SK-N-SH (cell line): ENCODE measurements at regions not wholly inside any gene's neighbourhood (a gene's known extent, or its start where the extent isn't known, plus 50 kb on each side); places are given as distances from the start of the nearest gene placed in this dataset.

ENCODE experiments used
- CTCF ChIA-PET: fragments of 300-600, 350-600 bp; formaldehyde crosslinking; extraction: SDS; loops from one replicate; lab custom pipeline; 2021; lab: Yijun Ruan, JAX
- POLR2A ChIA-PET: fragments of 350-600 bp; sonication (Branson Sonifier 250); formaldehyde crosslinking; extraction: SDS; loops from one replicate; lab custom pipeline; 2020; ENCODE audit warnings: antibody characterized with exemption, inconsistent platforms; lab: Yijun Ruan, JAX
- DNase-seq: peaks from one replicate; pipeline ENCODE4 v3.0.0; 2012
- H2AFZ ChIP-seq: fragments of 200-600 bp; sonication (generic); 2 replicates; pipeline ENCODE4 v1.8.1; 2016; ENCODE audit warnings: antibody characterized with exemption, mild to moderate bottlenecking, low read depth
- H3F3A ChIP-seq: fragments of 200-600 bp; sonication (generic); replicated peaks from 2 replicates; pipeline ENCODE3; 2016; ENCODE audit warnings: antibody characterized with exemption, mild to moderate bottlenecking; ENCODE audit not compliant: insufficient read depth
- H3K27ac ChIP-seq, 2 experiments: fragments of 200-500 bp in 1 of 2; fragments of 200-600 bp in 1 of 2; sonication (Bioruptor generic) in 1 of 2; sonication (generic), shearing (Covaris generic) in 1 of 2; 2 replicates each; pipeline versions ENCODE4 v1.5.1 to v1.6.1; 2014 to 2016; ENCODE audit warnings: low read depth in 2 of 2, inconsistent platforms in 1 of 2, low read length in 1 of 2, mild to moderate bottlenecking in 1 of 2, mixed read lengths in 1 of 2
- H3K27me3 ChIP-seq: fragments of 200-600 bp; sonication (generic), shearing (Covaris generic); 2 replicates; pipeline ENCODE4 v1.6.1; 2016; ENCODE audit warnings: mixed run types; ENCODE audit not compliant: insufficient read depth
- H3K36me3 ChIP-seq, 2 experiments: fragments of 200-500 bp in 1 of 2; fragments of 200-600 bp in 1 of 2; sonication (Bioruptor generic) in 1 of 2; sonication (generic) in 1 of 2; replicated peaks in 1 of 2; 2 replicates each; pipeline versions ENCODE3 to v1.5.1; 2014 to 2016; ENCODE audit warnings: low read length in 1 of 2, mild to moderate bottlenecking in 1 of 2; ENCODE audit not compliant: insufficient read depth in 2 of 2, control insufficient read depth in 1 of 2
- H3K4me1 ChIP-seq, 2 experiments: fragments of 200-500 bp in 1 of 2; fragments of 200-600 bp in 1 of 2; sonication (Bioruptor generic) in 1 of 2; sonication (generic), shearing (Covaris generic) in 1 of 2; 2 replicates each; pipeline versions ENCODE4 v1.5.1 to v1.6.1; 2014 to 2016; ENCODE audit warnings: low read depth in 1 of 2, low read length in 1 of 2, mixed run types in 1 of 2; ENCODE audit not compliant: insufficient read depth in 2 of 2, control insufficient read depth in 1 of 2
- H3K4me2 ChIP-seq: fragments of 200-600 bp; sonication (generic), shearing (Covaris generic); 2 replicates; pipeline ENCODE4 v1.6.1; 2017; ENCODE audit warnings: mixed run types
- H3K4me3 ChIP-seq, 2 experiments: fragments of 200-500 bp in 1 of 2; fragments of 200-600 bp in 1 of 2; sonication (Bioruptor generic) in 1 of 2; sonication (generic), shearing (Covaris generic) in 1 of 2; 2 replicates each; pipeline versions ENCODE4 v1.5.1 to v1.8.1; 2014 to 2016; ENCODE audit warnings: low read depth in 2 of 2, inconsistent platforms in 1 of 2, low read length in 1 of 2, mild to moderate bottlenecking in 1 of 2, mixed read lengths in 1 of 2, moderate library complexity in 1 of 2
- H3K79me2 ChIP-seq: fragments of 200-600 bp; sonication (generic); 2 replicates; pipeline ENCODE4 v1.8.1; 2017; ENCODE audit warnings: mild to moderate bottlenecking; ENCODE audit not compliant: insufficient read depth
- H3K9ac ChIP-seq: fragments of 200-600 bp; sonication (generic); 2 replicates; pipeline ENCODE4 v1.6.1; 2017; ENCODE audit warnings: mixed run types
- H3K9me2 ChIP-seq: fragments of 200-600 bp; sonication (generic); 2 replicates; pipeline ENCODE4 v1.6.1; 2017; ENCODE audit warnings: mixed run types
- H3K9me3 ChIP-seq: fragments of 200-600 bp; sonication (generic); 2 replicates; pipeline ENCODE4 v1.6.1; 2017; ENCODE audit warnings: mixed run types, mild to moderate bottlenecking, moderate library complexity
- H4K20me1 ChIP-seq: fragments of 200-600 bp; sonication (generic); 2 replicates; pipeline ENCODE4 v1.6.1; 2017; ENCODE audit warnings: mild to moderate bottlenecking, mixed run types; ENCODE audit not compliant: insufficient read depth
- CHD2 ChIP-seq: fragments of 150-350 bp; IDR thresholded peaks from 2 replicates; pipeline ENCODE4 v1.6.1; 2018; ENCODE audit warnings: low read length; ENCODE audit not compliant: partially characterized antibody
- ELF1 ChIP-seq: IDR thresholded peaks from 2 replicates; pipeline ENCODE4 v1.4.0; 2012
- EP300 ChIP-seq, 2 experiments: IDR thresholded peaks; 2 replicates each; pipeline versions ENCODE4 v1.4.0 to v1.6.1; 2012; ENCODE audit warnings: borderline replicate concordance in 1 of 2, low read depth in 1 of 2, low read length in 1 of 2
- EZH2phosphoT487 ChIP-seq: fragments of 200-600 bp; sonication (generic); IDR thresholded peaks from 2 replicates; pipeline ENCODE4 v1.6.1; 2017; ENCODE audit warnings: low read depth, mixed run types, mild to moderate bottlenecking, antibody characterized with exemption, moderate library complexity, borderline replicate concordance
- FOSL2 ChIP-seq: IDR thresholded peaks from 2 replicates; pipeline ENCODE4 v1.4.0; 2012; ENCODE audit warnings: low read depth, mild to moderate bottlenecking, moderate library complexity, borderline replicate concordance
- FOXM1 ChIP-seq: IDR thresholded peaks from 2 replicates; pipeline ENCODE4 v1.4.0; 2012; ENCODE audit warnings: low read depth, mild to moderate bottlenecking
- GABPA ChIP-seq: IDR thresholded peaks from 2 replicates; pipeline ENCODE4 v1.4.0; 2012; ENCODE audit warnings: low read depth, mild to moderate bottlenecking
- JUND ChIP-seq: IDR thresholded peaks from 2 replicates; pipeline ENCODE4 v1.4.0; 2012
- MXI1 ChIP-seq: IDR thresholded peaks from 2 replicates; pipeline ENCODE4 v1.6.1; 2012; ENCODE audit warnings: mild to moderate bottlenecking, low read depth, low read length, improper control_type of control experiment
- NRF1 ChIP-seq: IDR thresholded peaks from 2 replicates; pipeline ENCODE4 v1.6.1; 2012; ENCODE audit warnings: low read depth, mild to moderate bottlenecking, low read length
- POLR2AphosphoS5 ChIP-seq: IDR thresholded peaks from 2 replicates; pipeline ENCODE4 v1.6.1; 2012; ENCODE audit warnings: low read depth, low read length
- RAD21 ChIP-seq: IDR thresholded peaks from 2 replicates; pipeline ENCODE4 v1.6.1; 2012; ENCODE audit warnings: mild to moderate bottlenecking, low read length
- RCOR1 ChIP-seq: fragments of 150-350 bp; IDR thresholded peaks from 2 replicates; pipeline ENCODE4 v1.6.1; 2017; ENCODE audit warnings: antibody characterized with exemption, low read length
- RFX5 ChIP-seq: IDR thresholded peaks from 2 replicates; pipeline ENCODE4 v1.6.1; 2012; ENCODE audit warnings: mild to moderate bottlenecking, improper control_type of control experiment, low read length
- SIN3A ChIP-seq: IDR thresholded peaks from 2 replicates; pipeline ENCODE4 v1.6.1; 2012; ENCODE audit warnings: low read depth, mild to moderate bottlenecking, low read length, moderate library complexity, borderline replicate concordance
- TCF12 ChIP-seq: IDR thresholded peaks from 2 replicates; pipeline ENCODE4 v1.4.0; 2012
- TEAD4 ChIP-seq: IDR thresholded peaks from 2 replicates; pipeline ENCODE4 v1.4.0; 2012; ENCODE audit warnings: mild to moderate bottlenecking, borderline replicate concordance; ENCODE audit not compliant: insufficient read depth
- YY1 ChIP-seq: IDR thresholded peaks from 2 replicates; pipeline ENCODE4 v1.4.0; 2012; ENCODE audit warnings: low read depth, mild to moderate bottlenecking
- WGBS: methylation state at CpG from one replicate; pipeline ENCODE4 v1.1.6; 2017; ENCODE audit warnings: low lambda C conversion rate; 5-methylcytosine and 5-hydroxymethylcytosine counted together
- TF ChIP-seq, protein P1 (sequence below): IDR thresholded peaks from 2 replicates; pipeline ENCODE4 v1.4.0; 2012; ENCODE audit warnings: low read depth
- TF ChIP-seq, protein P2 (sequence below): fragments of 150-350 bp; IDR thresholded peaks from 2 replicates; pipeline ENCODE4 v1.6.1; 2017; ENCODE audit warnings: antibody characterized with exemption, low read length, low read depth, borderline replicate concordance

DNA sequence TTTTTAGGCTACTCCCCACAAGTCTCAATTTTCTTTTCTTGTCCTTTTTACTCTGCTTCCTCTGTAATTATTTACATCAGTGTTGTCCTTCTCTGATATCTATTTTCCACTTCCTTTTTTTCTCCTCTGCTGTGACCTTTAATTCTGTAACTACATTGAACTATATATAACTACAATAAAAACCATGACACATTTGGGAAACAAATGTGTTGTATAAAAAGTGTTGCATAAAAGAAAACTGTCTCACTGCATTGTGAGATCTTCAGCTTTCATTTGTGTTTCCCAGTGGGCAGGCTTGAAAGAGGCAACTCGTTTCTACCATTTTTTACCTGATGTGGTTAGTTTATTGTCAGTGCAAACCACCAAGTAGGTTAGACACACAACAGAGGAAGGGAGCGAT, 483.9 kb upstream of the NRP1 start:
- H3K36me3 ChIP-seq = no peaks in the 10 kb centered on the region
- H3F3A ChIP-seq = no peaks in the 10 kb centered on the region
- no peaks in the 10 kb centered on the region for H3K79me2 ChIP-seq
- no peak for TF ChIP-seq JUND
- no peak for TF ChIP-seq RFX5
- no peak for TF ChIP-seq EZH2phosphoT487
- no peak for TF ChIP-seq FOXM1
- TF ChIP-seq, protein P1, sequence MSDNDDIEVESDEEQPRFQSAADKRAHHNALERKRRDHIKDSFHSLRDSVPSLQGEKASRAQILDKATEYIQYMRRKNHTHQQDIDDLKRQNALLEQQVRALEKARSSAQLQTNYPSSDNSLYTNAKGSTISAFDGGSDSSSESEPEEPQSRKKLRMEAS = no peak
- TF ChIP-seq YY1 = no peak
- no peak for TF ChIP-seq GABPA
- TF ChIP-seq, protein P2, sequence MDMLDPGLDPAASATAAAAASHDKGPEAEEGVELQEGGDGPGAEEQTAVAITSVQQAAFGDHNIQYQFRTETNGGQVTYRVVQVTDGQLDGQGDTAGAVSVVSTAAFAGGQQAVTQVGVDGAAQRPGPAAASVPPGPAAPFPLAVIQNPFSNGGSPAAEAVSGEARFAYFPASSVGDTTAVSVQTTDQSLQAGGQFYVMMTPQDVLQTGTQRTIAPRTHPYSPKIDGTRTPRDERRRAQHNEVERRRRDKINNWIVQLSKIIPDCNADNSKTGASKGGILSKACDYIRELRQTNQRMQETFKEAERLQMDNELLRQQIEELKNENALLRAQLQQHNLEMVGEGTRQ = no peak
- no peak for TF ChIP-seq RAD21
- TF ChIP-seq EP300 (IDR thresholded peaks at IDR 0.05; ENCODE audit: borderline replicate concordance in 1 of 2, low read depth in 1 of 2, low read length in 1 of 2) = no peak
- no peak for TF ChIP-seq POLR2AphosphoS5
- no peak for TF ChIP-seq FOSL2
- H2AFZ ChIP-seq = no peak overlapping the region
- no peak for DNase-seq
- no peaks in the 10 kb centered on the region for H3K9me2 ChIP-seq
- POLR2A ChIA-PET = no interaction called here
- no peak overlapping the region for H3K4me2 ChIP-seq
- H3K4me3 ChIP-seq = no peak overlapping the region
- no peak overlapping the region for H3K9ac ChIP-seq
- H3K9me3 ChIP-seq = no peaks in the 10 kb centered on the region
- no peak overlapping the region for H3K27ac ChIP-seq
- CTCF ChIA-PET = no interaction called here
- no peaks in the 10 kb centered on the region for H4K20me1 ChIP-seq
- H3K4me1 ChIP-seq = no peaks in the 10 kb centered on the region
- 86% methylated on average over 2 of the region's 2 CpGs for WGBS
- no peaks in the 10 kb centered on the region for H3K27me3 ChIP-seq

DNA sequence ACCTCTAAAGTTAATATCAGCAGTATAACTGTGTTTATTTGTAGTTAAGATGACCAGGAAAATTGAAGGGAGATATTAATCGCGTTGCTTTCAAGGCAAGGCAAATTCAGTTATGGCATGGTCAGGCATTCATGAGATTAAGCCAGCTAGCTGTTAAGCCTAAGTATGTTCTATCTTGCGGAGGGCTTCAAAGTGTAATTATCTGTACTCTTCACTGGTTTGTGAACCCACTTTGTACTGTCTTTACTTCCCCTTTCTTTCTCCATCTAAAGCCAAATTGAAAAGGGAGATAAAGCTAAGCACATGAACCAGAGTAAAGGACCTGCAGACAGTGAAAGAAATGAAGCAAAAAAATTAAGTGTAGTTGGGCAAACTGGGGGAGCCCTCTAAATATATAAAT, 483.1 kb upstream of the NRP1 start:
- no peak overlapping the region for H3K9ac ChIP-seq
- H3K4me3 ChIP-seq = no peak overlapping the region
- no peak for DNase-seq
- WGBS = 95% methylated on average over 3 of the region's 3 CpGs
- ChIA-PET CTCF (no interaction called here), POLR2A (interaction anchor here (0.6 kb wide), 1 partner anchor 694 kb away, joined by 3 read pairs; no protein-coding TSS in a partner anchor)
- H3K4me1 ChIP-seq = no peaks in the 10 kb centered on the region
- TF ChIP-seq ELF1 = no peak
- TF ChIP-seq SIN3A = no peak
- TF ChIP-seq CHD2 = no peak
- TF ChIP-seq FOXM1 = no peak
- no peak for TF ChIP-seq RCOR1
- no peak for TF ChIP-seq RAD21
- TF ChIP-seq RFX5 = no peak
- TF ChIP-seq TCF12 = no peak
- TF ChIP-seq TEAD4 = no peak
- no peak for TF ChIP-seq YY1
- no peak for TF ChIP-seq EZH2phosphoT487
- TF ChIP-seq NRF1 = no peak
- no peak for TF ChIP-seq MXI1
- no peak overlapping the region for H2AFZ ChIP-seq
- no peaks in the 10 kb centered on the region for H3K36me3 ChIP-seq
- H3K27me3 ChIP-seq = no peaks in the 10 kb centered on the region
- H3K27ac ChIP-seq = no peak overlapping the region
- no peaks in the 10 kb centered on the region for H3K9me3 ChIP-seq
- H3K4me2 ChIP-seq = no peak overlapping the region
- no peaks in the 10 kb centered on the region for H3K79me2 ChIP-seq
- H3K9me2 ChIP-seq = no peaks in the 10 kb centered on the region
- H4K20me1 ChIP-seq = no peaks in the 10 kb centered on the region
- H3F3A ChIP-seq = no peaks in the 10 kb centered on the region
